ENCODE measurements at regions not wholly inside any gene's neighbourhood (a gene's known extent, or its start where the extent isn't known, plus 50 kb on each side); places are given as distances from the start of the nearest gene placed in this dataset.

DNA sequence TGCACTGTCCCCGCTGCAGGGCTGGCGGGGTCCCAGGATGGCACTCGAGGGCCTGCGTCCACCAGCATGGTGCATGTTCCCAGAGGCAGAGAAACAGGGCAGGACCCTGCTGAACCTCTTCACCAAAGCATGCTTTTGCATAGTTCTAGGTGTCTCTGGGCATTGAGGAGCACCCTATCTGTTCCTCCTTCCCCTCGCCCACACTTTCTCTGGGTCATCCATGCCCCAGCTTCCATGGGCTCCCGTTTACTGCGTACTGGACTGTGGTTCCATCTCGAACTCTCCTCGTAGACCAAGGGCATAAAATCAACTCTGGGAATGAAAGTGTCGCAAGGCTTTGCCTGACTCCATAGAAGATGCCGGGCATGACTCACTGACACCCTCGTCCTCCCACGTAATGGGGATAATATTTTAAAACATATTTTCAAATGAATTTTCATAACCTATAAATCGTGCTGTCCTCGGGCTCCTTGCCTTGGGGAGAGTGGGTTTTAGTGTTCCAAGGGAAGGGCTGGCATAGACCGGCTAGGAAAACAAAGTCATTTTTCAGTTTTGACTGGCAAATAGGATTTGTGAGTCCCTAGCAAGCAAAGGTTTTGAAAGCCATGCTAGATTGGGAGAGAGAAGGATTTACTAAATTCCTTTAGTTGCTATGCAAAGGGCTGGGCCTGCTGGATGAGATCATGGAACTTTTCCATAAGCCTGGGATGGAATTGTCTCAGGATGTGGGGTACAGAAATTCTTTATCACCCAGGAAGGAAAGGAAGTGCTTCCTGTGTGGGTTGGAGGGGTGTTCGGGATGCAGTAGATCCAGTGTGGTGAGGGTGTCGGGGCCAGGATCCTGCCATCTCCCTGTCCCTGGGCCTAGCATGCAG, 498.7 kb upstream of the MKI67 start:
- H3K4me3 ChIP-seq (ENCODE audit: low read depth, low read length): no peak overlapping the region
- no peak for DNase-seq (ENCODE audit: low read depth)
- TF ChIP-seq, protein P1, sequence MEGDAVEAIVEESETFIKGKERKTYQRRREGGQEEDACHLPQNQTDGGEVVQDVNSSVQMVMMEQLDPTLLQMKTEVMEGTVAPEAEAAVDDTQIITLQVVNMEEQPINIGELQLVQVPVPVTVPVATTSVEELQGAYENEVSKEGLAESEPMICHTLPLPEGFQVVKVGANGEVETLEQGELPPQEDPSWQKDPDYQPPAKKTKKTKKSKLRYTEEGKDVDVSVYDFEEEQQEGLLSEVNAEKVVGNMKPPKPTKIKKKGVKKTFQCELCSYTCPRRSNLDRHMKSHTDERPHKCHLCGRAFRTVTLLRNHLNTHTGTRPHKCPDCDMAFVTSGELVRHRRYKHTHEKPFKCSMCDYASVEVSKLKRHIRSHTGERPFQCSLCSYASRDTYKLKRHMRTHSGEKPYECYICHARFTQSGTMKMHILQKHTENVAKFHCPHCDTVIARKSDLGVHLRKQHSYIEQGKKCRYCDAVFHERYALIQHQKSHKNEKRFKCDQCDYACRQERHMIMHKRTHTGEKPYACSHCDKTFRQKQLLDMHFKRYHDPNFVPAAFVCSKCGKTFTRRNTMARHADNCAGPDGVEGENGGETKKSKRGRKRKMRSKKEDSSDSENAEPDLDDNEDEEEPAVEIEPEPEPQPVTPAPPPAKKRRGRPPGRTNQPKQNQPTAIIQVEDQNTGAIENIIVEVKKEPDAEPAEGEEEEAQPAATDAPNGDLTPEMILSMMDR (IDR thresholded peaks at IDR 0.05; ENCODE audit: insufficient read depth, low read length): no peak

DNA sequence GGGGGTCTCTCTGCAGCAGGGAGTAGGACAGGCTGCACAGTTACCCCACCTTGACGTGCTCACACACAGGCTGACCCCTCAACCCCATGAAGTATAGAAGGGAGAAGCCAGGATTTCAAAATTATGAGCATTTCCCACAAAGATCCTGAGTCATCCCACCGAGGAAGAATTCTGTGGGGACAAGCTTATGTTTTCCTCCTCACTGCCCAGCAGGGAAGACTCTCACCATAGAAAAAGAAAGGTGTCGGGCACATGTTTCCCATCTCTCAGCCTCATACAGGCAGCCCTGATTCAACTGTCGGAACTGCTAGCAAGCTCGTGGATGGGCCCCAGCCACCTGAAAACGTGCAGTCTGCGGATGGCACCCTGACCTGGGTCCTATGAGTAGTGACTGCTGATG, 499.7 kb upstream of the MKI67 start:
- no peak for DNase-seq (ENCODE audit: low read depth)
- H3K4me3 ChIP-seq (ENCODE audit: low read depth, low read length): no peak overlapping the region
- TF ChIP-seq, protein P1 (IDR thresholded peaks at IDR 0.05; ENCODE audit: insufficient read depth, low read length): no peak

- H3K4me3 ChIP-seq (ENCODE audit: low read depth, low read length): no peak overlapping the region
- no peak for DNase-seq (ENCODE audit: low read depth)
- TF ChIP-seq, protein P1 (IDR thresholded peaks at IDR 0.05; ENCODE audit: insufficient read depth, low read length): no peak
Observed at GRCh38 chr10:128626397-128627000, 500.3 kb upstream of the MKI67 start.

GRCh38 chr10:128627811-128628210, 501.6 kb upstream of the MKI67 start:
- no peak for DNase-seq (ENCODE audit: low read depth)
- TF ChIP-seq, protein P1 (IDR thresholded peaks at IDR 0.05; ENCODE audit: insufficient read depth, low read length): no peak
- no peak overlapping the region for H3K4me3 ChIP-seq (ENCODE audit: low read depth, low read length)

DNA sequence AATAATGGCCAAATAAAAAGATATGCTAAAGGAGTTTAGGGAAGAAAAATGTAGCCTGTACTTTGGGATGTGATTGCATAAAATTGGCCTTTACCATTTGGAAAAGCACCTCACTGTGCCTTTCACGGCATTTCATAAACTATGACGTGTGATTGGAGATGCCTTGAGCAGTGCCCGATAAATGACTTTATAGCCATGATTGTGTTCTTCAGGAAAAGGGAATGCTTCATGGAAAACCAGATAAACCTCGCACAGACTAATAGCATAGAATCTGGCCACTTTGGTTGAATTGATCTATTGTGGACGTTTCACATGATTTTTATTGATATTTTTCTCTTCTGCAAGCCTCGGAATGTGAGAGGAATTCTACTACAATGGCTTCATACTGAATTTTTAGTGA, 502.0 kb upstream of the MKI67 start:
- TF ChIP-seq, protein P1 (IDR thresholded peaks at IDR 0.05; ENCODE audit: insufficient read depth, low read length): no peak
- no peak for DNase-seq (ENCODE audit: low read depth)

GRCh38 chr10:128629111-128630096, 503.2 kb upstream of the MKI67 start:
- H3K4me3 ChIP-seq (ENCODE audit: low read depth, low read length): no peak overlapping the region
- TF ChIP-seq, protein P1 (IDR thresholded peaks at IDR 0.05; ENCODE audit: insufficient read depth, low read length): no peak
- DNase-seq (ENCODE audit: low read depth): no peak

More for the DNA sequence above, 502.0 kb upstream of the MKI67 start:
- no peak overlapping the region for H3K4me3 ChIP-seq (ENCODE audit: low read depth, low read length)

All from fibroblast of the aortic adventitia (primary cell).